Left lung (tissue), 4 donors: ENCODE measurements at regions not wholly inside any gene's neighbourhood (a gene's known extent, or its start where the extent isn't known, plus 50 kb on each side); places are given as distances from the start of the nearest gene placed in this dataset.

Experiments
- ATAC-seq: fragments of 200-7000 bp; cut with Tn5 transposase; one replicate; pipeline ENCODE4 v1.9.1; 2020; ENCODE audit warnings: moderate library complexity
- DNase-seq, 4 donors: peaks; one replicate each; pipeline ENCODE4 v3.0.0-alpha.2; 2013 to 2020
- H3K27ac ChIP-seq, 2 donors: fragments of 200-600 bp; sonication (generic) in 1 of 2; one replicate each; pipeline versions ENCODE4 v1.5.0 to v1.8.0; 2020 to 2021
- H3K27me3 ChIP-seq, 2 donors: fragments of 200-600 bp; sonication (generic) in 1 of 2; one replicate each; pipeline versions ENCODE4 v1.5.0 to v1.8.0; 2020 to 2021
- H3K36me3 ChIP-seq, 2 donors: fragments of 200-600 bp; sonication (generic) in 1 of 2; one replicate each; pipeline versions ENCODE4 v1.5.0 to v1.8.0; 2020 to 2021
- H3K4me1 ChIP-seq, 2 donors: fragments of 200-600 bp; one replicate each; pipeline ENCODE4 v1.8.0; 2021
- H3K4me3 ChIP-seq, 2 donors: fragments of 200-600 bp; sonication (generic) in 1 of 2; one replicate each; pipeline versions ENCODE4 v1.5.0 to v1.8.0; 2020 to 2021; ENCODE audit warnings: mild to moderate bottlenecking in 1 of 2
- H3K9me3 ChIP-seq, 2 donors: fragments of 200-600 bp; sonication (generic) in 1 of 2; one replicate each; pipeline versions ENCODE4 v1.5.0 to v1.8.0; 2020 to 2021
- CTCF ChIP-seq, 2 donors: fragments of 200-600 bp; sonication (generic) in 1 of 2; IDR thresholded peaks; one replicate each; pipeline versions ENCODE4 v1.5.0 to v1.8.0; 2021; ENCODE audit warnings: antibody characterized with exemption in 2 of 2
- intact Hi-C, 2 donors: fragments of 100-400 bp; cut with DNase I; formaldehyde crosslinking; loops; one replicate each; pipeline versions ENCODE4 v1.11.2 to v1.14.2; 2022
- donor health status: DM: no; HTN: yes; CAD: no.
- donor health status: DM: no; HTN: no; CAD: no.

GRCh38 chr21:16312321-16312720, 582.5 kb downstream of the USP25 start:
- H3K4me3 ChIP-seq: no peak overlapping the region
- no peaks in the 10 kb centered on the region for H3K36me3 ChIP-seq
- H3K27ac ChIP-seq: no peak overlapping the region
- ATAC-seq: no peak
- TF ChIP-seq CTCF (IDR thresholded peaks at IDR 0.05): no peak
- intact Hi-C loops: no loop called here
- no peaks in the 10 kb centered on the region for H3K9me3 ChIP-seq
- no peak for DNase-seq
- H3K27me3 ChIP-seq: no peaks in the 10 kb centered on the region
- H3K4me1 ChIP-seq: no peaks in the 10 kb centered on the region

GRCh38 chr21:16315223-16315622, 585.4 kb downstream of the USP25 start:
- Histone ChIP-seq H3K4me3 (no peak overlapping the region), H3K27ac (no peak overlapping the region), H3K4me1 (no peaks in the 10 kb centered on the region), H3K27me3 (no peaks in the 10 kb centered on the region), H3K36me3 (no peaks in the 10 kb centered on the region), H3K9me3 (no peaks in the 10 kb centered on the region)
- DNase-seq (no peak), ATAC-seq (no peak)
- TF ChIP-seq CTCF (IDR thresholded peaks at IDR 0.05): no peak
- intact Hi-C loops: no loop called here

- intact Hi-C loops: no loop called here
- no peaks in the 10 kb centered on the region for H3K4me1 ChIP-seq
These were observed 589.0 kb downstream of the USP25 start for GRCh38 chr21:16318651-16319300.

GRCh38 chr21:16320110-16320509, 590.3 kb downstream of the USP25 start:
- Histone ChIP-seq H3K27me3 (no peaks in the 10 kb centered on the region), H3K27ac (no peak overlapping the region), H3K4me3 (no peak overlapping the region), H3K36me3 (no peaks in the 10 kb centered on the region), H3K9me3 (no peaks in the 10 kb centered on the region), H3K4me1 (no peaks in the 10 kb centered on the region)
- no peak for ATAC-seq
- DNase-seq: no peak
- intact Hi-C loops: no loop called here
- no peak for TF ChIP-seq CTCF (IDR thresholded peaks at IDR 0.05)

More at GRCh38 chr21:16318651-16319300, 589.0 kb downstream of the USP25 start:
- no peak overlapping the region for H3K4me3 ChIP-seq
- H3K27me3 ChIP-seq: no peaks in the 10 kb centered on the region
- no peak for ATAC-seq
- DNase-seq: no peak
- H3K9me3 ChIP-seq: no peaks in the 10 kb centered on the region
- H3K36me3 ChIP-seq: no peaks in the 10 kb centered on the region
- no peak for TF ChIP-seq CTCF (IDR thresholded peaks at IDR 0.05)
- no peak overlapping the region for H3K27ac ChIP-seq

- intact Hi-C loops: no loop called here
- H3K4me3 ChIP-seq: no peak overlapping the region
- no peak for ATAC-seq
- no peaks in the 10 kb centered on the region for H3K9me3 ChIP-seq
- no peak for TF ChIP-seq CTCF (IDR thresholded peaks at IDR 0.05)
- no peaks in the 10 kb centered on the region for H3K4me1 ChIP-seq
- no peak for DNase-seq
- H3K27ac ChIP-seq: no peak overlapping the region
- no peaks in the 10 kb centered on the region for H3K27me3 ChIP-seq
- H3K36me3 ChIP-seq: no peaks in the 10 kb centered on the region
These were observed 592.7 kb downstream of the USP25 start for GRCh38 chr21:16322454-16322853.
